Glomerular visceral epithelial cell (primary cell): ENCODE measurements at regions not wholly inside any gene's neighbourhood (a gene's known extent, or its start where the extent isn't known, plus 50 kb on each side); places are given as distances from the start of the nearest gene placed in this dataset.

ENCODE experiments used
- DNase-seq: peaks from one replicate; pipeline ENCODE4 v3.0.0-alpha.2; 2016; ENCODE audit errors: extremely low spot score

DNA sequence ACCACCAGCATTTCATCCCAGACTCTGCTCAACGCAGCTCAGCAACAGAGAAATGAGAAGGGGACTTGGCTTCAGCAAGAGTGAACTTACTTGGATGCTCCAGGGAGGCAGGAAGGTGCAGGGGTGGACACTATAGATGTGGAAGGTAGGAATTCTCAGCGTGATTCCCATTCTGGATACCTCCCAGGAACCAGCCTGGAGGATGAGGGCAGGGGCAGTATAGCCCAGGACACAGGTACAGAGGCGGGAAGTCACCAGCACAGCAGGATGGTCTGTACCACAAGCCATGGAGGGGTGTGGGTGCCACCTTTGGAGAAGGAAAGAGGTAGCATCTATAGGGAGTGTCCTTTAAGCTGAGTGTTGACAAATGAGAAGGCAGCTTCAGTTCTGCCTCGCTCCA, 1275.2 kb downstream of the TBC1D22A start:
- DNase-seq, result no peak

DNA sequence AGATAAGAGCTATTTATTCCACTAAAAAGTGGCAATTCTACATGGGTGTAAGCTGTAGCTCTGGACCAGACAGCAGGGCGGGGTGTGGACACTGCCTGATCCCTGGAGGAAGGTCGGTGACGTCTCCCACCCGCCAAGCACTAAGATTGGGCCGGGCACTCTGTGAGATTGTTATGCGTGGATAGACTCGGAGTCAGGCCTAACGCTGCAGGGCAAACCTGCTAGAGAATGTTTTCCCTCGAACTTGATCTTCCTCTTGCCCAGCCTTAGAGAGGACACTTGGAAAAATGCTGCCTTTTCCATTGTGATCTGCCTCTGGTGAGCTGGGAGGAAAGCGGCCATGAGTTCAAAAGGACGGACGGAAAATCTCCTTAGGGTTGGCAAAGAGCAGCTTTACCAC, 1273.4 kb downstream of the TBC1D22A start:
- DNase-seq, result no peak

DNA sequence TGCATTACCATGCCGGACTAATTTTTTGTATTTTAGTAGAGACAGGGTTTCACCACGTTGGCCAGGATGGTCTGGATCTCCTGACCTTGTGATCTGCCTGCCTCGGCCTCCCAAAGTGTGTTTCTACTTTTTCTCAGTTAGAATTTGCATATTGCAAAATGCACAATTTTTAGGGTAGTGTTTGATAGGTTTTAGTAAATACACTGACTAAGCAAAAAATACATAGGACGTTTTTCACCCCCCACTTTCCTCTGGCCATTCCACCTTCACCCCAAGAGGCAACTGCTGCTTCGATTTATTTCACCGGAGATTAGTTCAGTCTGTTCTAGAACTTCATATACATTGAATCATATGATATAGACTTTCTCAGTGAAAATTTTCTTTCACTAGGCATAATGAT, 1269.1 kb downstream of the TBC1D22A start:
- DNase-seq, result no peak

DNA sequence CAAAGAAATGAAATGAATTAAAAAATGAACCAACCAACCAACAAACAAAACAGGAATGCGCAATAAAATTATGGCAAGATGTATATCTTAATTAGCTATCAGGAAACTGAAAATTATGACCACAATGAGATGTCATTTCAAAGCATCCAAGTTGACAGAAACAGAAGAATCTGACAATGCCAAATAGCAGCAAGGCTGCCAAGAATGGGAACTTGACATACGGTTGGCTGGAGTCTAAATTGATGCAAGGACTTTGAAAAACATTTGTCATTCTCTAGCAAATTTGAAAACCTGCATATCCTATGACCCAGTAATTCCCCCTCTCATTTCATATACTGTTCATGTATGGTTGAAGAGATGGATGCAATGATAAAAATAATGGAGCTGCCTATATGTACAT, 1262.6 kb downstream of the TBC1D22A start:
- DNase-seq, result no peak

DNA sequence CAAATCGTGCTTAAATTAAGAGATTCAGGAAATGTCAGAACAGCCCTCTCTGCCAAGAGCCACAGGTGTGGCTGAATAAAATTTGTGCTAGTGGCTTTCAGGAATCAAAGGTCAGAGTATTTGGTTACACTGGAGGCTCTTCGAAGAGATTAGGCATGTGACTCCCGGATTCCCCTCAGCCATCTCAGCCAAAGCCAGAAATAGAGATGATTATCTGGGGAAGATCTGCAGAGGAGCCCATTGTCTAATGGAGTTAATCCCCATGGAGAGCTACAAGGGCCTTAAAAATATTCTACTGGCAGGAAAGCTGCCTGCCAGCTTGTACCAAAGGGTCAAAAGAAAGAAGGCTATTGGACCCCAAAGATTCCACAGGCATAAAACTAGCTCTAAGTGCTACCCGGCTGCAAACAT, 1259.5 kb downstream of the TBC1D22A start:
- DNase-seq, result no peak

DNA sequence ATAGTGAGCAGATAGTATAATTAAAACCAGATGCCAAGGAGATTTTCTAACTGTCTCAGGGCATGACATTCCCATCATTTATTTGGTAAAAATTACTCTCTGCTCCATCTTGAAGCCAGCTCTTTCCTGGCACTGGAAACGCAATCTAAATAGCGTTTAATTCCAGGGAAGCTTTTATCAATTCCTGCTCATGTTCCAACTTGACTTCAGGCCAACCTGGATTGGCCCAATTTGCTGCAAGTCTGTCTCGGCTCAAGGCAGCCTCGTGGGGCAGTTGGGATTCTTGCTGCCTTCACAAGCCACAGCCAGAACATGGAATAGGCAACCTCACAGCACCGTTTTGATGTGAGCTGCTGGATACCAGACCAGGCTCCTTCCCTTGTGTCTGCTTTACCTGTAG, 1255.9 kb downstream of the TBC1D22A start:
- DNase-seq, result no peak

DNA sequence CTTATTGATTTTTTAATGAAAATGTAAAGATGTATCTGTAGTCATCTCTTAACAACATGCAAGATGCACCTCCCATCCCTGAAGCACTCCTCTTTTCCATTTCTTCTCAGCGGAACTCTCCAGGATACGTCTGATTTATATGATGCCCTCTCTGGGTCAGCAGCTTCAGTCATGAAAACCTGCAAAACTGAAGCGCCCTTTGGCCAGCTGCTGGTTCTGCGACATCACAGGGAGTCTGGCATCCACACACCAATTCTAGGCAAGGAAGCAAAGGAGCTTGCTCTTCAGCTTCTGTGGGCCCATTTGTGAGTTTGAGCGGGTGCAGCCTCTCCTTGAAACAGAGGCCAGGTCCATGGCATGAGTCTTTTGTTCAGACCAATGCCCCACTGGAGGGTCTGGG, 1253.3 kb downstream of the TBC1D22A start:
- no peak for DNase-seq

DNA sequence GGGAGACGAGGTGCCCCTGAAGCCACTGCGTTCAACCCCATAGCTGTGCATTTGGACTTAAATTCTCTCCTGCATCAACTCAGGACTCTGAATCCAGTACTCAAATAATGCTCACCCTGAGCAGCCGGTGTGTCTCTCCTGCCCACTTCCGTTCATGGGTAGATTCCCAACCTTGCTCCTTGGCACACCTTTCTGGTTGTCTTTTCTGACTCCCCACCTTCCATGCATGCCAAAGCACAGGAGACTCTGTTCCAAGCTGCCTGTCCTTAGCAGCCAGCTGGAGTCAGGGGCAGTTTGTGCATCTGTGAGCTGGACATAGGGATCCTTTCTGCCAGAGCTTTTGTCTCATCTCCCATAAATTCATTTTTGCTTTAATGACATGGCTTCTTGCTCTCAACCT, 1242.5 kb downstream of the TBC1D22A start:
- no peak for DNase-seq

DNA sequence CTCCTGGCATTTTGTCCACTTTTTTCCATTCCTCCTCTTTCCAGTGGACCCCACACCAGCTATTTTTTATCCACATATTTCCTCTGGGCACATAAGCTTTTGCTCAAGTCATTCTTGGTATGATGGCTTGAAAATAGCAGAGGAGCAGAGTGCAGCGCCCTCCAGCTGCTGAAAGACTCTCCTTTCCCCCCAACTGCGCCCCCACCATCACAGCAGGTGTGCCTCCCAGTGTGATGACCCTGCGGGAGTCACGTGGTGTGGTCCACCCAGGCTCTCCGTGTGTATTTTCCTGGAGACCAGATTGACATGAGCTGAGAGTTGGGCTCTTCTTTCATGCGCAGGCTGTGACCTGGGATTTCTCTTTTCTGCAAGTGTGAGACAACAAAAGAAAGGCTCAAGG, 1241.6 kb downstream of the TBC1D22A start:
- no peak for DNase-seq

DNA sequence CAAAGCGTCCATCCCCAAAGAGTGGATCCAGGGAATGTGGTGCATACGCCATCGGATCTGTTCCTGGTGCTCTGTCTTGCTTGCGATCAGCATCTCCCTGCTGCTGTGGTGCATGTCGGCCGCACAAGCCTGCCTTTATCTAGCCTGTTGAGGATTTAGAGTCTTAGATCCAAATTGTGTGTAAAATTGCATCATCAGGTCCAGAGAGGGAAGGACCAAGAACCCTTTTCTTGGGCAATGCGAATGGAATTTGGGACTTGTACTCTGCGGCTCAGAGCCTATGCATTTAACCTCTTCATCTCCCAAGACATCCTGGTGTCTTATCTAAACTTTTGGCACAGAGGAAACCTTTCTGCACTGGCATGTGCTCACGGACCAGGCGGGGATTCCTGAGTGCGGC, 1238.7 kb downstream of the TBC1D22A start:
- no peak for DNase-seq

DNA sequence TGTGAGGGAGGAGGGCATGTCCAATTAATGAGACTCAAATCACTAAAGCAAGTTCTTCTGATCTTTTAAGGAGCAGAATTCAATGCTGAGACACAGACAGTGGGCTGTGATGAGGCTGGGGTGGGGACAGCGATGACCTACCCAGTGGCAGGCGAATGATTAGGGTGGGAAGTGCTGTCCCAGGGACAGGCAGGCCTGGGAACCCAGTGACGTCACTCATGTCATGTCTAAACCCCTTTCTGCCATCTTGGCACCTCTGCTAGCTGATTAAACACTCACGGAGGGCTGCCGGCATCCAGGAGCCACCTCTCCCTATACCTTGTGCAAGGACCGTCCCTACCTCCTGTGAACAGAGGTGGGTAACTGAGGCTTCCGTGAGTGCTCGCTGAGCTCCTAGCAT, 1235.2 kb downstream of the TBC1D22A start:
- no peak for DNase-seq

DNA sequence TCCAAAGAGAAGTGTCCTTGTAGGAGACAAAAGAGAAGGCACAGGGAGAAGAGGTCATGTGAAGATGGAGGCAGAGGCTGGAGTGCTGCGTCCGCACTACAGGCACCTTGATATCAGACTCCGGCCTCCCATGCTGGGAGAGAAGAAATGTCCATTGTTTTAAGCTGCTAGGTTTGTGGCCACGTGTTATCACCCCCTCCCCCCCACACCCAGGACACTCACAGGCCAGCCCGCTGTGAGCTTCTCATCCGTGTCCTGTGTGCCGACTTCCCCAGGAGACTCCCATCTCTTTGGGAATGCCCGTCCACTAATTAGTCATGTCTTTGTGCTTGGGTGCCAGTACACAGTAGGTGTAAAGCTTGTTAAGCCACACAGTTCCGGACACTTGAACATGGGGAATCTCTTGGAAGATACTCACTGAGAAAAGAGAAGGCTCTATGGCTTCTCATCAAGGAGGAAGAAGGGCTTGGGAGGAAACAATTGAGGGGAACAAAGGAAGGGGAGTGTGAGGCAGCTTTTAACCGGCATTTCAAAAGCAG, 1234.7 kb downstream of the TBC1D22A start:
- no peak for DNase-seq

DNA sequence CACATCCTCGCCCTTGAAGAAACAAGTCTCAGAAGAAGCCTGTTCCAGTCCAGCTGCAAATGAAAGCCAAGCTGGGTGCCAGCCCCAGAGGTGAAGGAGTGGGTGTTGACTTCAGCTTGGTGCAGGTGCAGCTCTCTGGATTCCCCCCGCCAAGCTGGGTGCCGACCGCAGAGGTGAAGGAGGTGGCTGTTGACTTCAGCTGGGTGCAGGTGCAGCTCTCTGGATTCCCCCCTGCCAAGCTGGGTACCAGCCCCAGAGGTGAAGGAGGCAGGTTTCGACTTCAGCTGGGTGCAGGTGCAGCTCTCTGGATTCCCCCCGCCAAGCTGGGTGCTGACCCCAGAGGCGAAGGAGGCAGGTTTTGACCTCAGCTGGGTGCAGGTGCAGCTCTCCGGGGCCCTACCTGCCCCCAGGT, 1234.0 kb downstream of the TBC1D22A start:
- DNase-seq, result no peak

DNA sequence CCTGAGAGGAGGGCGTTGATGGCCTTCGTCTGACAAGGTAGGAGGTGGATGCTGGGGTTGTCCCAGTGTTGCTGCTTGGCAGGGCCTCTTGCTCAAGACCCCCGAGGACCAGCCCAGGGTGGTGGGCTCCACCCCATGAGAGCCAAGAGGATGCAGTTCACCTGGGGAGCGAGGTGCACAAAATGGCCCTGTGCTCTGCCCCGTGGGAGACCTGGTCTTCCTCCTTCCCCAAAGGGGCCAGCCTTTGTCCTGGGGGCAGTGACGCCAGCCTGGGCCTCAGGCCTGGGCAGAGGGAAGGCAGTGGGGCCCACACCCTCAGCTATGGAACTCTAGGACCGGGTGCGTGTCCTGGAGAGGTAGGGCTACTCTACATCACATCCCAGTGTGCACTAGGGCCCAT, 1233.3 kb downstream of the TBC1D22A start:
- DNase-seq, result no peak

DNA sequence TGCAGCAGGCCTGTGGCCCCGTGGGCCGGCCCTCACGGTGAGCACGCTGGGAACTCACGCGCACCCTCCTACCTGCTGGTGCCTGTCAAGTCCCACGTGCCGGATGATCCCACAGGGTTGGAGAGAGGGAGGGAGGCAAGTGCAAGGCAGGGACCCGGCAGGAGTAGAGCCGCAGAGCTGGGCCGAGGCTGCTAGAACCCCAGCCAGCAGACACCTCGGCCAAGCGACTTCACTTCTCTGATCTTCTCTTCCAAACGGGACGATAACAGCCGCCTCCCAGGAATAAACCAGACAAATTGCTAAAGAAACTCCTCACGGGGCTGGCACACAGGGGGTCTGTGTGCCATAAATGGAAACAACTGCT, 1232.8 kb downstream of the TBC1D22A start:
- no peak for DNase-seq

DNA sequence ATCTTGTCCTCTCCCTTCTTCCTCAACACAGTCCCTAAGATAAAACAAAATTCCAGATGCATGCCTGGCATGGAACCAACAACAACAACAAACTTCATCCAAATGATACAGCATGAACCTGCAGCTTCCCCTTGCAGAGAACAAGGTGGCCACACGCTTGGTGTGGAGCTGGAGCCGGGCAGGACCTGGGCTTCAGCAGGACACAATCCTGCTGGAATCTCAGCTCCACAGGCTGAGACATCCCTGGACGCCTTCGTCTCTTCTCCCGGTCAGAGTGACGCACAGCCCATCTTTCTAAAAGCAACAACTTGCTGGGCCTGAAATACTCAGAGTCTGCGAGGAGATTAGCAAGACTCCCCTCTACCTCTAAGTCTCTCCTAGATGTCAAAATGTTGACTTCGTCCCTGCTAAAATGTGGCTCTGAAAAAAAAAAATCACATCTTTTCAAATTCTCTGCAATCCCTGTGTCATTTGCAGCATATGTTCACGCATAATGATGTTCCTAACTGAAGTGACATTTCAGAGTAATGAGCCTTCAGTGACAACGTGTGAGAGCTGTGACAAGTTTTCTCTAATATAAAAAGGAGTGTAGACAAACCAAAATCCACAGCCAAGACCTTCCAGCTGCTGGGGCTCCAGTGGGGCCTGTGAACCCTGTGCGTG, 1232.3 kb downstream of the TBC1D22A start:
- DNase-seq, result no peak

DNA sequence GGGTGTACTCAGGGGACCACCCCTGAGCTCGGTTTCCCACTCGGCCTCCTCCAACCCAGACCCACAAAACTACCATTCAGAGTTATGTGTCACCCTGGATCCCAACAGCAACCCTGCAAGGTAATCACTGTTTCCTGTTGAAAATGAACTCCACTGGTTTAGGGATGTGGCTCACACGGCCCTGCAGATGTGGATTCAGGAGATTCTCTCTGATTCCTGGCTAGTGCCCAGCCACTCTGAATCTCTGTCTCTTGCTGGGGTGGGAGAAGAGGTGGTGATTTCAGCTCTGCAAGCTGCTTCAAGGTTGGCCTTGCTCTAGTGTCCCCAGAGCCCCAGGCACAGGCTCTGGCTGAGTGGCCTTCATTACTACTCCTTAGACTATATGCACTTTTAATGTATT, 1231.6 kb downstream of the TBC1D22A start:
- no peak for DNase-seq

DNA sequence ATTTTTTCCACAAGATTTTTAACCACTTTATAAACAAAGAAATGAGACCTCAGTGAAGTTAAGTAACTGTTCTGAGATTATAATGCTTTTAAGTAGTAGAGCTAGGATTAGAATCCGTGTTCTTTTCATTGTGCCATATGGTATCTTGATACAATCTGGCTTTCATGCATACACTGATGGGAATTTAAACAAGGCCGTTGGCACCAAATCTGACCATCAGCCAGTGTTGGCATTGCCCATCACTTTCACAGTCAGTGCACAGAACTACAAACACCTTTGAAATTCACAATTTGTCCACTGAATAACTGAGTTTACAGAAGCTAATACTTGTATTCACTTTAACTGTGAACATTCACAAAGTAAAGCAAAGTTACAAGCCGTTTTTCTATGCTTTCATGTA, 1228.0 kb downstream of the TBC1D22A start:
- no peak for DNase-seq

DNA sequence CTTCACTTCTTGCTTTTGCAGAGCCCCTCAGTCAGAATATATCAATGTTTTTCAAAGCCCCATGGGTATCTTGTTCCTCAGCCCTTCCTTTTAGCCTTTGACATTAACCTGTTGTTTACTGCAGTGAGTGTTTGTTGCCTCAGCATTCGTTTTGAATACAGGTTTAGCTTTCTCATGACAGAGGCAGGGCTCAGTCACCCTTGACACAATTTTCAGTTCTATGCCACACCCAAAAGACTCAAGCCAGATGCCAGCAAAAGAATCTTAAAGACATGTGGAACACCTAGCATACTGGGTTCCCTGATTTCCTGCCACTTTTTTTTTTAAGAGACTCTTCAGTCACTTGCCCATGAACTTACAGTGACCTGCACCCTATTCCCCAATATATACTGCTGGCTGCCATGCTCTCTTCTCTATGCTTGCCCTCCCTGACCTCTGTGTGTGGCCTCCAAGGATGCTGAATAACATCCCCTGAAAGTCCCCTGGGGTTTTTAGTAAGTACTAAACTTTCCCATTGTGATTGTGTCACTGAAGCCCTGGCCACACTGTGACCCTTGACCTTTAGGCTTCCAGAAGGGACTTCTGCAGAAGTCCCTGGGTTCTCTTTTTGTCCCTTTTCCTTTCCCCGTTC, 1225.5 kb downstream of the TBC1D22A start:
- no peak for DNase-seq

DNA sequence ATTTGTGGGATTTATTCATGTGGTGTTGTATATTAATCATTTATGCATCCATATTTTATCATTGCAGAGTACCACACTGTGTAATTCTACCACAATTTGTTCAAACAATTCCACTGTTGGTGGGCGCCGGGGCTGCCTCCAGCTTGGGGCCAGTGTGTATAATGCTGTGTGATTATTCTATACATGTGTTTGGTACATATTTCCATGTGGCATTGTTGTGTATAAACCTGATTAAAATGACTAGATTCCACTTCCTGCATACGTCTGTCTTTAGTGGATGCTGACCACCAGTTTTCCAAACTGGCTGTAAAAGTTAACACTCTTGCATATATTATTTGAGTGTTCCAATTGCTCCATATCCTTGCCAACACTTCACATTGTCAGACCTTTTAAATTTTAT, 1213.8 kb downstream of the TBC1D22A start:
- no peak for DNase-seq

DNA sequence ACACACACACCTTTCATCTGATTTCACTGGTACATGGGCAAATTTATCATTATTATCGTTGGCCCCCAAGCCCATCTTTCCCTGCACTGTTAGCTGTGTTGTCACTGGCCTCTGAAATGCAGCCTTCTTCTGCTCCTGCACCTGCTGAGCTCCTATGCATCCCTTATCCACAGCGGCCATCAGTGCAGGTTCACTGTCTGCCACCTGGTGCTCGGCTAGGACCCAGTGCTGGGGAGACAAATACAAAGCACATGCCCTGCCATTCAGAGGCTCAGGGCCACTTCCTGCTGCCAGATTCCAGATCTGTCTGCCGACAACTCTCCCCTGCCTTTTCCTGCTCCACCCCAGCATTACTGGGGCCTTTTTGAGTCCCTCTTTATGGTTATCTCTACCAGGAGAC, 1205.4 kb downstream of the TBC1D22A start:
- DNase-seq, result no peak

DNA sequence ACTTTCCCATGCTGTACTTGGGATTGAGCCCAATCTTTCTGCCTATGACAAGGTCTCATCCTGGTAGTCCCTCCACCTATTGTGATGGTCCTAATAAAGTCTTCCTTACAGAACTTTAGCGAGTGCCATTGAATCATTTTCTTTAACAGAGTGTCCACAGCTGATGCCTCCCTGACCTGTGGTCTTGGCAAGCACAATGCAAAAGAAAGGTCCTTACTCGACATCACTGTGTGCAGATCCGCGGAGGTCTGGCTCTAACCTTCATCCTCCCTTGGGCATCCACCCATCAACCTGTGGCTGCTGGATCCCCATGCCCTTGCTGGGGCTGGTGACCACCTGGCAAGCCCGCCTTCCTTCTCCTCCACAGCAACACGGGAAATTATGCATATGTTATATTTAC, 1203.9 kb downstream of the TBC1D22A start:
- no peak for DNase-seq

DNA sequence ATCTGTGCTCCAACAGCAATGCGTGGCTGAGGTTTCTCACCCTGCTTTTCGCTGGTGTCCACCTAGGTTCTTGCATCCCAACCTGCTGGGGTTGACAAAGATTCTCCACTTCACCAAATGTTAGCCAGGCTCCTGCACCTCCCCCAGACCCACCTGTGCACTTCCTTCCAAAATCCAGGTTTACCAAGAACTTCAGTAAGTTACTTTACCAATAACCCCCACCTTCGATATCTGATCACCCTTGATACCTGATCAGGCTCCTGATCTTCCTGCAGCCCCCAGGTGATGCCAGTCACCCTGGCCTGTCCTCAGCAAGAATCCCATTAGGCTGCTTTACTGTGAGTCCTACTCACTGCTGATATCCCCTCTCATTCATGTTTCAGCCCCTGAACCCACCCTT, 1203.4 kb downstream of the TBC1D22A start:
- no peak for DNase-seq

DNA sequence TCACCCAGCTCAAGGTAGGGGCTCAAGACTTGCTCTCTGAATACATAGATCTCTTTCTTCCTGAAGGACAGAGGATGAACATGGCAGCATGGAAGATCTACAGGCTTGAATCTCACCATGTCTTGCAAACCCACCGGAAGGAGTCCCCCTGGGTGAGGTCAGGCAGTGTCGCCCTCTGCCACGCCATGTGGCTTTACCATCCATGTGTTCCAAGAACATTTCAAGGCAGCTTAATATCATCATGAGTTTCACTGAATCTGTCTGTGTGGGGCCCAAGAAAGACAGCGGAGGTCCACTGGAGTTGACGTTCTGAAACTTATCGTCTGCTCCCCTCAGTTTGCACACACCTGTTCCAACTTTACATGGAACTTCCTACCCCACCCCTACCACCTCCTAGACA, 1202.6 kb downstream of the TBC1D22A start:
- DNase-seq, result no peak
